Renal cortex interstitium (tissue), 11 donors: ENCODE measurements at regions not wholly inside any gene's neighbourhood (a gene's known extent, or its start where the extent isn't known, plus 50 kb on each side); places are given as distances from the start of the nearest gene placed in this dataset.

Experiments
- DNase-seq, 11 donors: peaks; one replicate each; pipeline ENCODE4 v3.0.0-alpha.2; 2013; ENCODE audit warnings: low read depth in 9 of 11, low spot score in 4 of 11; ENCODE audit errors: extremely low read depth in 1 of 11

- no peak for DNase-seq
Observed at GRCh38 chr1:213925531-213926182, 62.1 kb upstream of the PROX1 start.

- peak in 1 of 11 donors; percentile 6 for DNase-seq
Observed at GRCh38 chr1:213927846-213928245, 59.9 kb upstream of the PROX1 start.

GRCh38 chr1:213929398-213929797 lies 58.4 kb upstream of the PROX1 start:
- no peak for DNase-seq

- DNase-seq, result no peak
Observed at GRCh38 chr1:213931836-213932235, 55.9 kb upstream of the PROX1 start.

GRCh38 chr1:213933336-213933735 lies 54.4 kb upstream of the PROX1 start:
- no peak for DNase-seq

- no peak for DNase-seq
Observed at GRCh38 chr1:213934649-213935048, 53.1 kb upstream of the PROX1 start.

GRCh38 chr1:213936571-213936970 lies 51.2 kb upstream of the PROX1 start:
- DNase-seq, result no peak
